ENCODE measurements at regions not wholly inside any gene's neighbourhood (a gene's known extent, or its start where the extent isn't known, plus 50 kb on each side); places are given as distances from the start of the nearest gene placed in this dataset.

DNA sequence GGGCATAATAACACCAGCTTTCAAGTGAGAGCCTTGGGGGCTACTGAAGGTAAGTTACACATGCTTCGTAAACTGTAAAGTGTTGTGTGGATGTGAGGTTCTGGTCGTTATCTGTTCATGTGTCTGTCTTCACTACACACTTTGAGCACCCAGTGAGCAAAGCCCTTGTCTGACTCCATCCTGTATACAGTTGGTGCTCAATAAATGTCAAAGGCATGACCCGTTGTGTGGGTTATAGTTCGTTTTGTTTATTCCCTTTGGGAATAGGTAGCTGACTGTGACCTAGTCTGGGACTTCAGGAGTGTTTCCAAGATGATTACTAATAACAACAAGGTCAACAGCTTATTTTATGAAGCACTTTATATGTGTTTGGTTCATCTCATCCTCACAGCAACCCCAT, 146.9 kb downstream of the MIAT start:
- no peaks in the 10 kb centered on the region for H3K36me3 ChIP-seq (ENCODE audit: insufficient read depth, low read length)
- H3K4me3 ChIP-seq (ENCODE audit: low read depth, low read length): no peak overlapping the region
- no peaks in the 10 kb centered on the region for H3K27me3 ChIP-seq (ENCODE audit: insufficient read depth, low read length)
- H2AFZ ChIP-seq (ENCODE audit: low read length, unreplicated experiment): no peak overlapping the region
- no peak overlapping the region for H3K27ac ChIP-seq (ENCODE audit: low read depth, low read length)
- H3K79me2 ChIP-seq (ENCODE audit: control insufficient read depth, insufficient read depth, low read length, unreplicated experiment): no peaks in the 10 kb centered on the region
- peaks cover 2% of the 10 kb centered on the region for H3K4me1 ChIP-seq (ENCODE audit: control insufficient read depth, insufficient read depth, low read length, unreplicated experiment)

DNA sequence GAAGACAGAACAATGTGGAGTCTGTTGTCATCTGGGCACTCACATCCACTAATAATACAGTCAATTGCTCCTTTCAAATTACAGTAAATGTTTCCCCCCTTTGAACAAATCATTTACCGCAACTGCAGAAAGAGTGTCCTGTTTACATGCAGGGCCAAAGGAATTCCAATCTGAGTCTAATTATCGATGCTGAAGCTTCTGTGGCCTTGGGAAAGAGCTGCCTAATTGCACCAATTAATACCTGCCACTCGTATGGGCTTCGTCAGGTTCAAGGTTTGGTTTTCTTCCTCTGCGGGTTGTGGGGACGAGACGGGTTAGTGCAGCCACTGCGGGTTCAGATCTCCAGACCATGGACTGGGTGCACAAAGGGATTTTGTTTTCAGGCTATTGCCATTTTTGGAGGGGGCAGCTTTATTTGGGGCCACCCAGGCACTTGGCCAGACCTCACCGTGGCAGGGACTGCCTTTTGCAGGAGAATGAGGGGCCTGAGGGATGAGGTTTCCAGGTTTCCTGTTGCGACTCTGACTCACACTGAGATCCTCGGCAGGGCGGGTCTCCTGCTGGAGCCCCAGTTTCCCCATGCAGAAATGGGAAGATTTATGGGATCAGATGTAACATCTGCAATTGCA, 147.6 kb downstream of the MIAT start:
- Histone ChIP-seq H2AFZ (ENCODE audit: low read length, unreplicated experiment) (no peak overlapping the region), H3K4me1 (ENCODE audit: control insufficient read depth, insufficient read depth, low read length, unreplicated experiment) (peaks cover 2% of the 10 kb centered on the region)

DNA sequence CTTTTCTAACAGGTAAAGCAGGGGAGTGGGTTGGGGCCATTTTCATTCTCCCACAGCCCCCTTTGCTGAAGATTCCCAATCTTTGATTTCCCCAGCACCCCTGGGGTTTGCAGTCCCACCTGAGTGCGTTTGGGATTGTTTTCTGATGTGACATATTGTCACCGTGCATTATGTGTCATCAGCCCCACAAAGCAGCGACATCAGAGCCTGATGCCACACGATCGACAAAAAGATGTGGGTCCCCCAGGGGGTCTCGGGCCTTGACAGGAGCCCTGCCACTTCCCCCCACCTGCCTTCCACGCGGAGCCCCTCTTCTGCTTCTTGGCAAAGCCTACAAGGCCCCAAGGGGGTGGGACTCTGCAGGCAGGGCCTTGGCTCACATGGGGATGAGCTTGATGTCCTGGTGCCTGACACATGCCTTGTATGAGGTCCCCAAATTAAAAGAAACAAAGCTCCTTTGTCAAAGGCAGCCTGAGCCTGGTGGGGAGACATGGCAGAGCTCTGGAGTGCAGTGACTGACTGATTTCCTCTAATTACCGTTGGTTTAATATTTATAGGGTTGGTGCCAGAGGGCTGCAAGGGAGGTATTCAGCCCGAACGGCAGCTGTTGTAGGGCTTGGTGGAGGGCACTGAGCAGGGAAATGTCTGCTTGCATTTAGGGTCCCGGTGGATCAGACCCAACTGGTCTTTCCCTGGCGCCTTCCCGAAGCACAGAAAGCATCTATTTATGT, 149.2 kb downstream of the MIAT start:
- H2AFZ ChIP-seq (ENCODE audit: low read length, unreplicated experiment): no peak overlapping the region
- no peak overlapping the region for H3K4me3 ChIP-seq (ENCODE audit: low read depth, low read length)
- H3K36me3 ChIP-seq (ENCODE audit: insufficient read depth, low read length): no peaks in the 10 kb centered on the region
- no peaks in the 10 kb centered on the region for H3K79me2 ChIP-seq (ENCODE audit: control insufficient read depth, insufficient read depth, low read length, unreplicated experiment)
- peaks cover 11% of the 10 kb centered on the region for H3K4me1 ChIP-seq (ENCODE audit: control insufficient read depth, insufficient read depth, low read length, unreplicated experiment)
- H3K27ac ChIP-seq (ENCODE audit: low read depth, low read length): no peak overlapping the region
- no peaks in the 10 kb centered on the region for H3K27me3 ChIP-seq (ENCODE audit: insufficient read depth, low read length)

More for the DNA sequence above, 147.6 kb downstream of the MIAT start:
- H3K27ac ChIP-seq (ENCODE audit: low read depth, low read length): no peak overlapping the region
- no peaks in the 10 kb centered on the region for H3K79me2 ChIP-seq (ENCODE audit: control insufficient read depth, insufficient read depth, low read length, unreplicated experiment)
- H3K36me3 ChIP-seq (ENCODE audit: insufficient read depth, low read length): no peaks in the 10 kb centered on the region
- H3K4me3 ChIP-seq (ENCODE audit: low read depth, low read length): no peak overlapping the region
- no peaks in the 10 kb centered on the region for H3K27me3 ChIP-seq (ENCODE audit: insufficient read depth, low read length)

DNA sequence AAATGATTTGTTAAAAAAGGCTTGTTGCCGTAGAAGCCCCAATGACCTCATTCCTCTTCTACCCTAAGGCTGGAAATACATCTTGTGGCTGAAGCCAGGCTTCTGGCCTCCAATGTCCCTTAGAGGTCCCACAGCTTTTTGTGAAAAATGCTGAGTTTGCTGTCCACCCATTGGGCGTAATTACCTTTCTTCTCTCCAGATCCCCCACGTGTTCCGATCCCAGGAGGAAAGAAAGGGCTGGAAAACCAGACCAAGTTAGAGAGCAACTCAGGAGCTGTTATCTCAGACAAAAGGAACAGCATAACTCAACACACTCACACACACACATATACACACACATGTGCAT, 154.2 kb downstream of the MIAT start:
- Histone ChIP-seq H3K27me3 (ENCODE audit: insufficient read depth, low read length) (no peaks in the 10 kb centered on the region), H3K27ac (ENCODE audit: low read depth, low read length) (no peak overlapping the region), H3K79me2 (ENCODE audit: control insufficient read depth, insufficient read depth, low read length, unreplicated experiment) (no peaks in the 10 kb centered on the region), H3K4me3 (ENCODE audit: low read depth, low read length) (no peak overlapping the region), H3K4me1 (ENCODE audit: control insufficient read depth, insufficient read depth, low read length, unreplicated experiment) (peaks cover 8% of the 10 kb centered on the region), H2AFZ (ENCODE audit: low read length, unreplicated experiment) (no peak overlapping the region), H3K36me3 (ENCODE audit: insufficient read depth, low read length) (no peaks in the 10 kb centered on the region)

DNA sequence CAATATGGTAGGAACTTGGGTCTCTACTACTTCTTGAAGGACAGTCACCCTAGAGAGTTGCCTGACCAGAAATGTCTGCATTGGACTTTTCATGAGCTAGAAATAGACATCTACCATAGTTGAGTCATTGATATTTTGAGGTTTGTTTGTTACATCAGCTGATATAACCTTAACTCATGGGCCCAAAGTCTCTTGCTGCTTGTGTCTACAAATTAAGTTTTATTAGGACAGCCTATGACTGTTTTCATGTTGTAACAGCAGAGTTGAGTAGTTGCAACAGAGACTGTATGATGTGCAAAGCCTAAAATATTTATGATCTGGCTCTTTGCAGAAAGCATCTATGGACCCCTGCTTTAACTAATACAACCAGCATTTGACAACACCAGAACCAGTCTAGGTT, 155.3 kb downstream of the MIAT start:
- H3K27ac ChIP-seq (ENCODE audit: low read depth, low read length): no peak overlapping the region
- no peaks in the 10 kb centered on the region for H3K79me2 ChIP-seq (ENCODE audit: control insufficient read depth, insufficient read depth, low read length, unreplicated experiment)
- peaks cover 6% of the 10 kb centered on the region; the same call in 1 of the 2 replicates for H3K27me3 ChIP-seq (ENCODE audit: insufficient read depth, low read length)
- H3K4me1 ChIP-seq (ENCODE audit: control insufficient read depth, insufficient read depth, low read length, unreplicated experiment): peaks cover 8% of the 10 kb centered on the region
- H2AFZ ChIP-seq (ENCODE audit: low read length, unreplicated experiment): no peak overlapping the region
- no peaks in the 10 kb centered on the region for H3K36me3 ChIP-seq (ENCODE audit: insufficient read depth, low read length)
- no peak overlapping the region for H3K4me3 ChIP-seq (ENCODE audit: low read depth, low read length)

DNA sequence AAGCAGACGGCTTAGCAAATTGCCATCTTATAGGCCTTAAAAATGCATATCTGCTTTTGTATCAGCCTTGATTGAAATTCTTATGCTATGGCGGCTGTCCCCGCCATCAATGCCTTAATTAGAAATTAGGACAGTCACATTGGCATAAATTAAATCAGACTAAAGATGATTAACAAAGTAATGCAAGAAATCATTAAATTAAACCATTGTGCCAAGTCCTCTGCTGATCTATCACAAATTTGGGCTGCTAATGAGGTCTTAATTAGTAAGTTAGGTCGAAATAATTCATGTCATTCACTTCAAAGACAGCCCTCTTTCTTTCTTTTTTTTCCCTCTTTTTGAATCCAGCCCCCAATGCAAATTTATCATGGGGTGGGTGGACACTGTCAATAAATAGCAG, 159.3 kb downstream of the MIAT start:
- Histone ChIP-seq H3K4me3 (ENCODE audit: low read depth, low read length) (no peak overlapping the region), H3K4me1 (ENCODE audit: control insufficient read depth, insufficient read depth, low read length, unreplicated experiment) (no peaks in the 10 kb centered on the region), H3K27ac (ENCODE audit: low read depth, low read length) (no peak overlapping the region), H3K79me2 (ENCODE audit: control insufficient read depth, insufficient read depth, low read length, unreplicated experiment) (no peaks in the 10 kb centered on the region), H2AFZ (ENCODE audit: low read length, unreplicated experiment) (no peak overlapping the region), H3K36me3 (ENCODE audit: insufficient read depth, low read length) (no peaks in the 10 kb centered on the region), H3K27me3 (ENCODE audit: insufficient read depth, low read length) (peaks cover 21% of the 10 kb centered on the region; the same call in 1 of the 2 replicates)

DNA sequence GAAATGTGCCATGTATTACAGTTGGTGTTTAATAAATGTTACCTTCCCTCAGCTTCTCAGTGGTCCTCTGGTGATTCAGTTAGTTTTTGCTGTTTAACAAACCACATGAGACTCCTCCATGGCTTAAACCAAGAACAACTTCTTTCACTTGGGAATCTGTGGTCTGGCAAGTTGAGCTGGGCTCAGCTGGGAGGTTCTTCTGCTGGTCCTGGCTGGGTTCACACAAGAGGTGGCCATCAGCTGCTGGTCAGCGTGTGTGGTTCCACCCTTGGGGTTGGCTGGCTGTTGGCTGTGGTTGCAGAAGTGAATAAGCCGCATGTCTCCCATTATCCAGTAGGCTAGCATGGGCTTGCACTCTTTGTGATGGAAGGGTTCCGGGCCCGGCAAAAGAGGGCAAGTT, 160.5 kb downstream of the MIAT start:
- Histone ChIP-seq H3K4me1 (ENCODE audit: control insufficient read depth, insufficient read depth, low read length, unreplicated experiment) (no peaks in the 10 kb centered on the region), H3K36me3 (ENCODE audit: insufficient read depth, low read length) (no peaks in the 10 kb centered on the region), H3K79me2 (ENCODE audit: control insufficient read depth, insufficient read depth, low read length, unreplicated experiment) (no peaks in the 10 kb centered on the region), H3K27ac (ENCODE audit: low read depth, low read length) (no peak overlapping the region), H2AFZ (ENCODE audit: low read length, unreplicated experiment) (no peak overlapping the region), H3K4me3 (ENCODE audit: low read depth, low read length) (no peak overlapping the region), H3K27me3 (ENCODE audit: insufficient read depth, low read length) (peaks cover 21% of the 10 kb centered on the region; the same call in 1 of the 2 replicates)

DNA sequence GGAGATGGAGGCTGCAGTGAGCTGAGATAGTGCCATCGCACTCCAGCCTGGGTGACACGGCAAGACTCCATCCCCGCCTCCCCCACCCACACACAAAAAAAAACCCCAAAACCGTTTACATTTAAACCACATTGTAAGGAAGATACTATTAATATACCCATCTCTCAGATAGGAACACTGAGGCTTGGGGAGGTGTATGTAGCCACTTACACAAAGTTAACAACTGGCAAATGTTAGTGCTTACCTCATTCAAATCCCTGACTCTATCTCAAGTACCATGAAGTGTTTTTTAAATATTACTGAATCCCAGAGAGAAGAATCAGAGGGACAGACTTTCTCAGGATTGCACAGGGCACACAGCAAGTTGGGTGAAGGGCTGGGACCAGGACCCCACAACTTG, 164.5 kb downstream of the MIAT start:
- no peaks in the 10 kb centered on the region for H3K36me3 ChIP-seq (ENCODE audit: insufficient read depth, low read length)
- H3K27ac ChIP-seq (ENCODE audit: low read depth, low read length): no peak overlapping the region
- no peaks in the 10 kb centered on the region for H3K79me2 ChIP-seq (ENCODE audit: control insufficient read depth, insufficient read depth, low read length, unreplicated experiment)
- no peak overlapping the region for H2AFZ ChIP-seq (ENCODE audit: low read length, unreplicated experiment)
- H3K4me1 ChIP-seq (ENCODE audit: control insufficient read depth, insufficient read depth, low read length, unreplicated experiment): no peaks in the 10 kb centered on the region
- H3K4me3 ChIP-seq (ENCODE audit: low read depth, low read length): no peak overlapping the region
- H3K27me3 ChIP-seq (ENCODE audit: insufficient read depth, low read length): peaks cover 21% of the 10 kb centered on the region; the same call in 1 of the 2 replicates

DNA sequence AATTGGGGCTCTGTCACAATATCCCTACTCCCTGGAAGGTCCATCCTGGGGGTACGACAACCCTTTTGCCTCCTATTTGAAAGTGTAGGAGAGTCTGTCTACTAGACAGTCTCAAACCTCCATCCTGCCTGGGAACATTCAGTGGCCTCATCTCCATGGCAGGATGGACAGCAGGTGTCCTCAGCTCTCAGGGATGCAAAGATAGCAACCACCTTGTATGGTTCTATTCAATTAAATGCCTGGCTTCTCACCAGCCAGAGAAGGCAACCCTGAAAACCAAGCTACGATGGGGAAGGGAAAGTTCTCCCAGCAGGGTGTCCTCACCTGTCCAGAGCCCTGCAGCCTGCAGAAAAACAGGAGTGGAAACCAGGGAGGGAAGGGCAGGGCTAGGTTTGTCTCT, 164.9 kb downstream of the MIAT start:
- H3K4me1 ChIP-seq (ENCODE audit: control insufficient read depth, insufficient read depth, low read length, unreplicated experiment): no peaks in the 10 kb centered on the region
- no peak overlapping the region for H3K27ac ChIP-seq (ENCODE audit: low read depth, low read length)
- H3K4me3 ChIP-seq (ENCODE audit: low read depth, low read length): no peak overlapping the region
- H3K79me2 ChIP-seq (ENCODE audit: control insufficient read depth, insufficient read depth, low read length, unreplicated experiment): no peaks in the 10 kb centered on the region
- H2AFZ ChIP-seq (ENCODE audit: low read length, unreplicated experiment): no peak overlapping the region
- H3K36me3 ChIP-seq (ENCODE audit: insufficient read depth, low read length): no peaks in the 10 kb centered on the region
- peaks cover 19% of the 10 kb centered on the region; the same call in 1 of the 2 replicates for H3K27me3 ChIP-seq (ENCODE audit: insufficient read depth, low read length)

DNA sequence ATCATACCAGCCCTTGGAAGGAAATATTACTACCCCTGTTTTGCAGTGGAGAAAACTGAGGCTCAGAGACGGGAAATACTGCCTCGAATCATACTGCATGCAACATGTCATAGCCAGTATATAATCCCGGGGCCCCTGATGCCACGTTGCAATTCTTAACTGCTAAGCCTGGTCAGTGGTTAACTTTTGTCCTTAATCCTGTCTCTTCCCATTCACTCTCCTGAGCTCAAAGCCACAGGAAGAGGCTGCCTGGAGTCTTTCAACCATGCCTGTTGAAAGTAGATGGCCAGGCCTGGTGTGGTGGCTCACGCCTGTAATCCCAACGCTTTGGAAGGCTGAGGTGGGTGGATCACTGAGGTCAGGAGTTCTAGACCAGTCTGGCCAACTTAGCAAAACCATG, 166.6 kb downstream of the MIAT start:
- H2AFZ ChIP-seq (ENCODE audit: low read length, unreplicated experiment): no peak overlapping the region
- H3K27ac ChIP-seq (ENCODE audit: low read depth, low read length): no peak overlapping the region
- no peaks in the 10 kb centered on the region for H3K36me3 ChIP-seq (ENCODE audit: insufficient read depth, low read length)

More for the DNA sequence above, 166.6 kb downstream of the MIAT start:
- Histone ChIP-seq H3K79me2 (ENCODE audit: control insufficient read depth, insufficient read depth, low read length, unreplicated experiment) (no peaks in the 10 kb centered on the region), H3K4me3 (ENCODE audit: low read depth, low read length) (no peak overlapping the region), H3K4me1 (ENCODE audit: control insufficient read depth, insufficient read depth, low read length, unreplicated experiment) (no peaks in the 10 kb centered on the region), H3K27me3 (ENCODE audit: insufficient read depth, low read length) (0 out of 2 replicates have a peak, but pooled peaks cover 8% of the 10 kb centered on the region)
